COLO829 (cell line): ENCODE measurements at regions not wholly inside any gene's neighbourhood (a gene's known extent, or its start where the extent isn't known, plus 50 kb on each side); places are given as distances from the start of the nearest gene placed in this dataset.

Experiments used
- DNase-seq: peaks from one replicate; pipeline ENCODE4 v3.0.0; 2012; ENCODE audit warnings: low spot score

DNA sequence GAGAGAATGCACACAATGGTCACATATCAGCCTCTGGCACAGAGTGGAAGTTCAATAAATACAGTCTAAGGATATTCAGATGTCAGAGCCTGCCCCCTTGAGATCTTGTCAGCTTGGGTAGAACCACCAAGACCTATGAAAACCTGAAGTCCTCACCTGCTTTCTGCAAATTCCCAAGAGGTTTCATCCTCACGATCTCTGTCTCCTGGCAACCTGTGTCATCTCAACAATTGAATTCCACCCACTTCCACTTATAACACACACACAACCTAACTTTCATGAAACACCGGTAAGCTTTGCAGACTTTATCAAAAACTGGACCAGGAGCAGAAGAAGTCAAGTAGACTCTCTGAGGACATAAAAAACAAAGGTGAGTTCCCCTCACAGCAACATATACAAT is 151.6 kb upstream of the SLC30A5 start:
- DNase-seq = no peak

GRCh38 chr5:68946728-68947127 is 147.1 kb upstream of the SLC30A5 start:
- DNase-seq = no peak

GRCh38 chr5:68947986-68948385 is 145.8 kb upstream of the SLC30A5 start:
- DNase-seq = no peak

- no peak for DNase-seq
Measured at GRCh38 chr5:68949256-68949655, 144.6 kb upstream of the SLC30A5 start.

DNA sequence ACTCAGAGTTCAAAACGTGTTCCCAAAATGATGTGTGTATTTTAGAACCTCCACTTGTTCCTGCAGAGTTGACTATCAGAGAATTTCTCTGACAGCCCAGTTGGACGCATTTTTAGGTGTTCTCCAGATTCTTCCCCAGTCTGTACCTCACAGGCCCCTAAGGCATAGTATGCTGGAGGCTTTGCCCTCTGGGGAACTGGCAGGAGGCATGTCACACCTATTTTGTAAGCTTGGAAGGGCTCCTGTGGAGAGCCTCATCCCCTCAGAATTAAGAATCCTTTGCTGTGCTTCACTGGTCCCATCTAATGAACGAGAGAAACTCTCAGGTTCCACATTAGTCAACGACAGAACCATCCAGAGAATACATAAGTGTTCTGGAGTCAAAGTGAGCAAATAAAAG is 144.1 kb upstream of the SLC30A5 start:
- DNase-seq = no peak

- no peak for DNase-seq
Measured at GRCh38 chr5:68950125-68950524, 143.7 kb upstream of the SLC30A5 start.

DNA sequence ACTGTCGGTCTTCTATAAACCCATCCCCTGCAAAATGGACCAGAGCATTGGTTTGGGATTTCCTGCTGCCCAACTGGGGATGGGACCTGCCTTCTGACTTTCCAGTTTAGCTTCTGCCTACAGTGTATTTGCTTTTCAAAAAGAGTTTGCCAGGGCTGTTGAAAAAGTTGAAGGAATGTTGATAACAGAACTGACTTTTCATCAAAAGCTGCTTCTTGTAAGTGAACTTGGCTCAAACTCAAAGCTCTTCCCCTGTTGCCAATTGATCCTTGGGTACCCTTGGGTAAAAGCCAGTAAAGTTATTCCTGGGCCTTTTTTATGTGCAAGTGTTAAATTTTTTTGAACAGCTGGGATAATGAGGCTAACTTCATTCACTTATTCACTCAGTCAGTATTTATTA is 142.9 kb upstream of the SLC30A5 start:
- no peak for DNase-seq

DNA sequence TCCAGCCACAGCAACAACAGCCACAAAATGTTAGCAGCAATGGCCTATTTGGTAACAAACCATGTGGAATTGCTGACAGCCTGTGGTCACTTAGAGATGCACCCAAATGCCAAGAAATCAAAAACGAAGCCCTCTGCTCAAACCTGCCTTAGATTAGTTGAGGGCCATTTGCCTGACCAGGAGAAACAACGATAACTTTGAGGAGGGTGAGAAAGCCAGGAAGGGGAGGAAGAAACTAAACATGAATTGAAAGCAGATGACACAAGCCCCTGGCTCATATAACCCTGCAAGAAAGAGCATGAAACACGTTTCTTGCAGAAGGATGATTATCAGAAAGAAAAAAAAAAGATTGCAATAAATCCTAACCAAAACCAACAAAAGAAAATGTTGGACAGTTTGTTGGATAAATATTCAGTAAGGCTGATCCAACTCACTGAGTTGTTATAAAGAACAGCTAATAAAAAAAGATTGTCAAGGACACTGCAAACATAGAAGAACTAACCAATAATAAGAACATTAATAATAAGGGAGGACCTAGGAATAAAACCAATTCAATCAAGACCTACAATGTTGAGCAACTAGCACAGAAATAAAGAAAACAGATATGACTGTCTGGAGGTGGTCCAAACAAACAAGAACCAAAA is 140.5 kb upstream of the SLC30A5 start:
- DNase-seq = no peak

- no peak for DNase-seq
Measured at GRCh38 chr5:68953875-68954617, 139.8 kb upstream of the SLC30A5 start.

GRCh38 chr5:68954618-68954910 is 139.2 kb upstream of the SLC30A5 start:
- DNase-seq = no peak

GRCh38 chr5:68957591-68957990 is 136.2 kb upstream of the SLC30A5 start:
- no peak for DNase-seq

DNA sequence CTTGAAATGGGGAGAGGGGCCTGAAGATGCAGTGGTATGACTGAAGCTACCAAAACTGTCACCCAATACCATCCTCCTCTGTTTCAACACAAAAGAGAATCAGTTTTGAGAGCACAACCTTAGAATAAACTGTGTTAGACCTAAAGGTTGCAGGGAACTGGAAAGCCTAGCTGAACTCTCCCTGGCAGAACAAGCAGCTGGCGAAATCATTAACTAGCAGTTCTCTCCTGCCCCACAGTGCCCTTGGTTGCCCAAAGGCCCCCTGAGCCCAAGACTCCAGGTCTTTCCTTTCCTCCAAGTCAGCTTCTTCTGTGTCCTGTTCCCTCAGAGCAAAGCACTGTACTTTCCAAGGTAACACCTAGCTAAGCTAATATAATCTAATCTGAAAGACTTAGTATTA is 135.4 kb upstream of the SLC30A5 start:
- DNase-seq = no peak

- no peak for DNase-seq
Measured at GRCh38 chr5:68960456-68960855, 133.4 kb upstream of the SLC30A5 start.

DNA sequence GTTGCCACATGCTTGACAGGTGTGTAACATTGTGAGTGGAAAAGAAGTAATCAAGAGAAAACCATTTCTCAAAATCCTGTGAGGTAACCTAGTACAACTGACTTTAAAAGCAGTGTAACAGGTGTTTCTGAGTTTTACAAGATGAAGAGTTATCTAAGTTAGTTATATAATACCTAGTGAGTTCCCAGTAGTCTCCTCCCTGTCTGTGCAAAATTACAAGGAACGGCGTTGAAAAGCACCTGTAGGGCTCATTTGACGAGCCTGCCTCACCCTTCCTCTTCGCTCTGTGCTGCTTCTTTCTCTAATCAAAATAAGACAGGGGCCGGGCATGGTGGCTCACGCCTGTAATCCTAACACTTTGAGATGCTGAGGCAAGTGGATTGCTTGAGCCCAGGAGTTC is 132.9 kb upstream of the SLC30A5 start:
- no peak for DNase-seq

- no peak for DNase-seq
Measured at GRCh38 chr5:68961762-68962161, 132.1 kb upstream of the SLC30A5 start.

GRCh38 chr5:68962757-68963484 is 130.9 kb upstream of the SLC30A5 start:
- peak; percentile 38 for DNase-seq

- DNase-seq = no peak
Measured at GRCh38 chr5:68964679-68965078, 129.1 kb upstream of the SLC30A5 start.

- no peak for DNase-seq
Measured at GRCh38 chr5:68965926-68966325, 127.9 kb upstream of the SLC30A5 start.

DNA sequence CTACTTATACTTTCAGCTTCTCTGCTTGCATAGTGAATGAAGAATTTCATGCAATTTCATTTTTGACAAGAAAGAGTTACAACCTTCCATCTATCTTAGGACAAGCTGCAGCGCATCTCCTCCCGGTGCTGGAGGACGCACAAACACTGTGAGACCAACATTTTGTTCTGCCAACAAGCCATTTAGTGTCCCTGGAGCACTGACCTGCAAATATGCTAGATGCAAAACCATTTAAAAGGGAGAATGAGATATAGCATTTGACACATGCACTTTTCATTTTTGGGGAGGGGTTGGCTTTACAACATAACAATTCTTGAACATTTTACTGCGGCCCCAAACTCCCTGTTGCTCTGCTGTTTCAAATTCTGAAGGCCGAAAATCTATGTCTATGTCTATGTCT is 127.2 kb upstream of the SLC30A5 start:
- no peak for DNase-seq

DNA sequence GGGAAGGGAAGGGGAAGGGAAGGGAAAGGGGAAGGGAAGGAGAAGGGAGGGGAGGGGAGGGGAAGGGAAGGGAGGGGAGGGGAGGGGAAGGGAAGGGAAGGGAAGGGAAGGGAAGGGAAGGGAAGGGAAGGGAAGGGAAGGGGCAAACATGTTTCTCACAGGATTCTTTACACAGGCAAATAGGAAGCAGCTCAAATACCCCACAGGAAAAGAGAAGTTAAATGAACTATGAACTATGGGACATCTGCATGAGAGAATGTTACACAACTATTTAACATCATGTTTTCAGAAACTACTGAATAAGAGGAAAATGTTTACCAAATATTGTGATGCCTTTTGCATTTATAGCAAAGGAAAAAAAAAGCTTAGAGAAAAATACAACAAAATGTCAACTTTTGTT is 125.4 kb upstream of the SLC30A5 start:
- DNase-seq = no peak

GRCh38 chr5:68970617-68971016 is 123.2 kb upstream of the SLC30A5 start:
- no peak for DNase-seq

DNA sequence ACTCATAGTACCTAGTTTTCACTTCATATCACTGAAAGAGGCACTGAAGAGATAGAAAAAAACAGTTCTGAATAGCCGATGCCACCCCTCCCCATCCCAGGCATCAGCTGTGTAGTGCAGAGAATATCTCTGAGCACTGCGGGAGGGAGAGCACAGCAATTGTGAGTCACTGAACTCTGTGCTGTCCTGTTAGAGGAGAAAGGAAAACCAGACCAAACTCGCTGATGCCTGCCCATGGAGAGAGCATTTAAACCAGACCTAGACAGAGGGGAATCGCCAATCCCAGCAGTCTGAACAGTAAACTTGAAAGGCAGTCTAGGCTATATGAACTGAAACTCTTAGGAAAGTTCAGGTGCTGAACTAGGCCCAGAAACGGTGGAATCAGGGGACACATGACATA is 120.1 kb upstream of the SLC30A5 start:
- DNase-seq = no peak

DNA sequence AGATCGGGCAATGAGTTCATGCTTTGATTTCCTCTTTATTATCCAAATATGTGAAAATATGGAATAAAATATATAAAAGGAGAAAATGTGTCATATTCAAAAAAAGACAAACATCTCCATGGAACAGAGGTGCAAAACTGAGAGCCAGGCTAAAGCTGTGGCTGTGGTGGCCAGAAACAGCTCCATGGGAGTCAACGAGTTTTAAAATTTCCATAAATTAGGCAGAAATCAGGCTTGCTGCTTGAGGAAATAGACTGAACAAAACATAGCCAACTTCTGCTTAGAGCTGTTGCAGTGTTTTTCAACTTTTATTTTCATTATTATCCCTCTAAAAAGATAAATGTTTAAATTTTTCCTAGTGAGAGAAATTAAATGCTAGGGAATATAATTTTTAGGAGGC is 110.8 kb upstream of the SLC30A5 start:
- DNase-seq = no peak

GRCh38 chr5:68983959-68984358 is 109.9 kb upstream of the SLC30A5 start:
- no peak for DNase-seq
